C4-2B (cell line): ENCODE measurements at regions not wholly inside any gene's neighbourhood (a gene's known extent, or its start where the extent isn't known, plus 50 kb on each side); places are given as distances from the start of the nearest gene placed in this dataset.

Experiments used
- CTCF ChIP-seq: fragments of 450-650 bp; conservative IDR thresholded peaks from 2 replicates; pipeline ENCODE4 v1.5.1; 2017; ENCODE audit warnings: mild to moderate bottlenecking
- ZFX ChIP-seq: fragments of 450-650 bp; IDR thresholded peaks from 2 replicates; pipeline ENCODE4 v1.6.1; 2017

GRCh38 chr14:26765768-26766520 lies 168.1 kb upstream of the NOVA1 start:
- no peak for TF ChIP-seq CTCF
- TF ChIP-seq ZFX, result no peak
